ENCODE measurements at regions not wholly inside any gene's neighbourhood (a gene's known extent, or its start where the extent isn't known, plus 50 kb on each side); places are given as distances from the start of the nearest gene placed in this dataset.
"Not testable (repeated sequence)": the region's sequence is repeated elsewhere in the genome, so short reads cannot be mapped to it uniquely, and the experiment has no call there.

GRCh38 chr1:120357046-120357445 is 57.8 kb upstream of the NBPF8 start:
- Mint-ChIP-seq H3K4me1 (peaks cover 18% of the 10 kb centered on the region), H3K27ac (peak overlapping the region; percentile 84)
- H3K9me3 Mint-ChIP-seq, H3K4me3 Mint-ChIP-seq, CTCF ChIA-PET, H3K36me3 Mint-ChIP-seq, H3K27me3 Mint-ChIP-seq: not testable (repeated sequence)
- peak; percentile 83 for DNase-seq

GRCh38 chr1:120356170-120356569 is 58.7 kb upstream of the NBPF8 start:
- Mint-ChIP-seq H3K4me1 (peaks cover 18% of the 10 kb centered on the region), H3K27ac (peak overlapping the region; percentile 77)
- DNase-seq, result peak; percentile 19
- H3K36me3 Mint-ChIP-seq, H3K9me3 Mint-ChIP-seq, CTCF ChIA-PET, H3K4me3 Mint-ChIP-seq, H3K27me3 Mint-ChIP-seq: not testable (repeated sequence)

- H3K4me3 Mint-ChIP-seq, result peak overlapping the region; percentile 83
- H3K27me3 Mint-ChIP-seq, H3K36me3 Mint-ChIP-seq, CTCF ChIA-PET, H3K9me3 Mint-ChIP-seq: not testable (repeated sequence)
- H3K4me1 Mint-ChIP-seq, result peaks cover 14% of the 10 kb centered on the region
- H3K27ac Mint-ChIP-seq, result peak overlapping the region; percentile 97
- DNase-seq, result peak; percentile 68
Observed at GRCh38 chr1:120354618-120355184, 60.1 kb upstream of the NBPF8 start.

- Mint-ChIP-seq H3K27ac (peak overlapping the region; percentile 86), H3K4me3 (peak overlapping the region; percentile 69)
- CTCF ChIA-PET, H3K27me3 Mint-ChIP-seq, H3K9me3 Mint-ChIP-seq, H3K36me3 Mint-ChIP-seq, H3K4me1 Mint-ChIP-seq: not testable (repeated sequence)
- peak; percentile 39 for DNase-seq
Observed at GRCh38 chr1:120342231-120343073, 72.4 kb upstream of the NBPF8 start.

- H3K4me3 Mint-ChIP-seq, result peak overlapping the region; percentile 78
- H3K27me3 Mint-ChIP-seq, CTCF ChIA-PET, H3K36me3 Mint-ChIP-seq, H3K9me3 Mint-ChIP-seq, H3K4me1 Mint-ChIP-seq: not testable (repeated sequence)
- peak overlapping the region; percentile 85 for H3K27ac Mint-ChIP-seq
- DNase-seq, result peak; percentile 20
Observed at GRCh38 chr1:120341756-120342155, 73.1 kb upstream of the NBPF8 start.

GRCh38 chr1:120340838-120341751 is 73.7 kb upstream of the NBPF8 start:
- Mint-ChIP-seq H3K4me3 (peak overlapping the region; percentile 78), H3K27ac (peak overlapping the region; percentile 84)
- H3K9me3 Mint-ChIP-seq, H3K36me3 Mint-ChIP-seq, CTCF ChIA-PET, H3K27me3 Mint-ChIP-seq, H3K4me1 Mint-ChIP-seq: not testable (repeated sequence)
- peak; percentile 66 for DNase-seq

- H3K4me3 Mint-ChIP-seq, H3K9me3 Mint-ChIP-seq, H3K4me1 Mint-ChIP-seq, H3K27me3 Mint-ChIP-seq, CTCF ChIA-PET, H3K27ac Mint-ChIP-seq, DNase-seq, H3K36me3 Mint-ChIP-seq: not testable (repeated sequence)
Observed at GRCh38 chr1:120315738-120316137, 99.1 kb upstream of the NBPF8 start.

- CTCF ChIA-PET, H3K9me3 Mint-ChIP-seq, H3K27ac Mint-ChIP-seq, H3K36me3 Mint-ChIP-seq, H3K4me3 Mint-ChIP-seq, H3K4me1 Mint-ChIP-seq, DNase-seq, H3K27me3 Mint-ChIP-seq: not testable (repeated sequence)
Observed at GRCh38 chr1:120311930-120312329, 102.9 kb upstream of the NBPF8 start.

GRCh38 chr1:120308940-120309578 is 105.8 kb upstream of the NBPF8 start:
- H3K4me1 Mint-ChIP-seq, H3K36me3 Mint-ChIP-seq, H3K9me3 Mint-ChIP-seq, H3K4me3 Mint-ChIP-seq, H3K27me3 Mint-ChIP-seq, CTCF ChIA-PET, DNase-seq, H3K27ac Mint-ChIP-seq: not testable (repeated sequence)

- CTCF ChIA-PET, H3K27ac Mint-ChIP-seq, DNase-seq, H3K27me3 Mint-ChIP-seq, H3K9me3 Mint-ChIP-seq, H3K4me1 Mint-ChIP-seq, H3K4me3 Mint-ChIP-seq, H3K36me3 Mint-ChIP-seq: not testable (repeated sequence)
Observed at GRCh38 chr1:120305046-120305445, 109.8 kb upstream of the NBPF8 start.

GRCh38 chr1:120304341-120304740 is 110.5 kb upstream of the NBPF8 start:
- H3K27ac Mint-ChIP-seq, DNase-seq, H3K9me3 Mint-ChIP-seq, H3K4me3 Mint-ChIP-seq, H3K27me3 Mint-ChIP-seq, H3K4me1 Mint-ChIP-seq, H3K36me3 Mint-ChIP-seq, CTCF ChIA-PET: not testable (repeated sequence)

- H3K36me3 Mint-ChIP-seq, H3K27me3 Mint-ChIP-seq, DNase-seq: not testable (repeated sequence)
Observed at GRCh38 chr1:120299433-120300057, 115.3 kb upstream of the NBPF8 start.

GRCh38 chr1:120298487-120298886 is 116.3 kb upstream of the NBPF8 start:
- H3K4me3 Mint-ChIP-seq, H3K4me1 Mint-ChIP-seq, H3K36me3 Mint-ChIP-seq, H3K27ac Mint-ChIP-seq, H3K9me3 Mint-ChIP-seq, CTCF ChIA-PET, DNase-seq, H3K27me3 Mint-ChIP-seq: not testable (repeated sequence)

More at GRCh38 chr1:120299433-120300057, 115.3 kb upstream of the NBPF8 start:
- H3K27ac Mint-ChIP-seq, H3K9me3 Mint-ChIP-seq, H3K4me3 Mint-ChIP-seq, CTCF ChIA-PET, H3K4me1 Mint-ChIP-seq: not testable (repeated sequence)

- H3K4me3 Mint-ChIP-seq, DNase-seq, CTCF ChIA-PET, H3K27ac Mint-ChIP-seq, H3K27me3 Mint-ChIP-seq, H3K36me3 Mint-ChIP-seq, H3K9me3 Mint-ChIP-seq, H3K4me1 Mint-ChIP-seq: not testable (repeated sequence)
Observed at GRCh38 chr1:120297345-120297953, 117.4 kb upstream of the NBPF8 start.
